GM21825 (cell line): ENCODE measurements at regions not wholly inside any gene's neighbourhood (a gene's known extent, or its start where the extent isn't known, plus 50 kb on each side); places are given as distances from the start of the nearest gene placed in this dataset.

Source experiments
- ATAC-seq: cut with Tn5 transposase; IDR thresholded peaks from one replicate; pipeline ENCODE4 v1.9.1; 2021; ENCODE audit warnings: mild to moderate bottlenecking, moderate library complexity; ENCODE audit not compliant: unreplicated experiment

GRCh38 chr2:219946529-219946928 lies 319.1 kb downstream of the SLC4A3 start:
- no peak for ATAC-seq

- ATAC-seq: no peak
Observed at GRCh38 chr2:219947575-219947974, 320.1 kb downstream of the SLC4A3 start.

DNA sequence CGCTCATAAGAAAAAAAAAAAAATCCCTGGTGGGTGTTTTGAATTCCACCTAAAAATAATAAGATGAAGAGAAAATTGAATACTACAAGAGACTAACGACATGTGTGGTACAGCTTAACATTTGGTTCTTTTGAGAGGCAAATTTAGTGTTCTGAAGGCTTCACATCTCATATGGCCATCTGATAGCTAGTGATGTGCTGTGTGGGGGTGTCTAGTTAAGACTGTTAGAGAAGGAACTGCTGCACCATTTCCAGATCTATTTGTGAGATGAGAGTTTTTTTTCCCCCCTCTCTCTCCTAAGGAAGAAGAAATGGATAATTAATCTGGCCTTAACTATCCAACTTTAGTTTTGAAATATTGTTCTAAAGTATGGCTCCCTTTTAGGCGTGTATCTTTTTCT lies 321.6 kb downstream of the SLC4A3 start:
- ATAC-seq: no peak

DNA sequence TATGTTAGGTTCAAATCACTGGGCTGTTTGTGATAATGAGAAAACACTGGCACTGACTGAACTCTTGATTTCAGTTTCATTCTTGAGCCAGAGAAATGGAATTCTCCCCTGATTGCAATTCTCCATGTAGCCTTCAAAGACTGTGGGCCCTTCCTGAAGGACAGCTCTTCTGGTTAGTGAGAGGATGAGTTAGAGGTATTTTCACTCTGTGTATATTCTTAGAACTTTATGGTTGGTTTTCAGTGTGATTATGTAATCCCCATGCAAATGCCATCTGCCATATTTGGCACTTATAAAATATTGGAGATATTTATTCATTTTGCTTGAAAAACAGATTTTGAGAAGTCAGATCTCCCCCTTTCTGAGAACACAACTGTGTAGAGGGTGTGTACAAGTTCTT lies 323.7 kb downstream of the SLC4A3 start:
- no peak for ATAC-seq

- no peak for ATAC-seq
Observed at GRCh38 chr2:219954331-219954730, 326.9 kb downstream of the SLC4A3 start.

GRCh38 chr2:219957820-219958219 lies 330.4 kb downstream of the SLC4A3 start:
- ATAC-seq: no peak

GRCh38 chr2:219958941-219959340 lies 331.5 kb downstream of the SLC4A3 start:
- no peak for ATAC-seq

DNA sequence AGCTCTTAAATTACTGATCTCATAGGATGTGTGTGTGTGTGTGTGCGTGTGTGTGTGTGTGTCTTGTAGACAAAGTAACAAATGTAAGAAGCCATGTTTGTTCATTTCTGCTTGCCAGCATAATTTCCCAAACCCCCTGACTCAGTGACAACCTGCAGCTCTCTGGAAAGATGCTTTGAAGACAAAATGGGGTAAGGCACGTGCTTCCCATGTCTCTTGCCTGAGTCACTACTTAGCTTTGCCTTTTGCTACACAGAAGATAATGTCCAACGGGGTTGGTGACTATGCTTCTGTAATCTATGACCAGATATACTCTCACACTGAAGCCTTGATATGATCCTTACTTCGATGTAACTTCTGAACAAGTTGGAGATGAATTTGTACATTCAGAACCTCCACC lies 332.0 kb downstream of the SLC4A3 start:
- ATAC-seq: no peak

DNA sequence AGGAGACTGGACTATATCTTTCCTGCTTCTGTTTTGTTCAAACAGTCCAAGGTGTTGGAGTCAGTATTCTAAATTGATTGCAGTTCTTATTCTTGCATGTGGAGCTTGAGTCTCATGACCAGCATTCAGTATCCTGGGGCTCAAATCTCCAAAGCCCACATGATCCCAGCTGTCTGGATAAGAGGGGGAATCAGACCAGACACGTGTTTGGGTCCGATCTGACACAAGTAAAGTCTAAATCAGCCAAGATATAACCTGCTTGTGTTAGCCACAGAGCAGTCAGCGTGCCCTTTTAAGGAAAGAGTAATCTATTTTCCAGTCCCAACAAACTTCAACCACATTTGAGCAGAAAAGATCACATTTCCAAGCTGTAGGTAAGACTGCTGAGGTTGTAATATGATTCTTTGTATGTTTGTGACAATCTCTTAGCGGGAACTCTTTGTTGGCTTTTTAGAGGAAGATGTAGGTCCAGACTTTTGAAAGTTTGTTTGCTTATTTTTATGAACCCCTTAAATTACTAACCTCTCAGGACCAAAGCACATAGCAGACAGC lies 334.6 kb downstream of the SLC4A3 start:
- no peak for ATAC-seq

DNA sequence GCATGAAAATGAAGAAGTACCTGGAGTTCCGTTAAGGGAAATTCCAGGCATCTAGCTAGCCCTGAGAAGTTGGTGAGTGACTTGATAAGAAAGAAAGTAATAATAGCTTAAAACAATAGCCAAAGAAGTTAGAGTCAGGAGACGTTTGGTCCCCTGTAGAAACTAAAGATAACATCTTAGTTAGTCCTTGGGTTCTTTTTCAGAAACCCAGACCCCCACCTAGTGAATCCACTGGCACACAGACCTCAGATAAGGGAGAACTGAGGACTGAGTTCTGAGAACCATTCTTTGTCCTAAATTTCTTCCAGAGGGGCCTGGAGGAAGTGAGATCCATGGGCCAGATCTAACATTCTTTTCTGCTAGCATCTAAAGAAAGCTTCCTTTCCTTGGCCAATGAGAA lies 335.4 kb downstream of the SLC4A3 start:
- no peak for ATAC-seq

DNA sequence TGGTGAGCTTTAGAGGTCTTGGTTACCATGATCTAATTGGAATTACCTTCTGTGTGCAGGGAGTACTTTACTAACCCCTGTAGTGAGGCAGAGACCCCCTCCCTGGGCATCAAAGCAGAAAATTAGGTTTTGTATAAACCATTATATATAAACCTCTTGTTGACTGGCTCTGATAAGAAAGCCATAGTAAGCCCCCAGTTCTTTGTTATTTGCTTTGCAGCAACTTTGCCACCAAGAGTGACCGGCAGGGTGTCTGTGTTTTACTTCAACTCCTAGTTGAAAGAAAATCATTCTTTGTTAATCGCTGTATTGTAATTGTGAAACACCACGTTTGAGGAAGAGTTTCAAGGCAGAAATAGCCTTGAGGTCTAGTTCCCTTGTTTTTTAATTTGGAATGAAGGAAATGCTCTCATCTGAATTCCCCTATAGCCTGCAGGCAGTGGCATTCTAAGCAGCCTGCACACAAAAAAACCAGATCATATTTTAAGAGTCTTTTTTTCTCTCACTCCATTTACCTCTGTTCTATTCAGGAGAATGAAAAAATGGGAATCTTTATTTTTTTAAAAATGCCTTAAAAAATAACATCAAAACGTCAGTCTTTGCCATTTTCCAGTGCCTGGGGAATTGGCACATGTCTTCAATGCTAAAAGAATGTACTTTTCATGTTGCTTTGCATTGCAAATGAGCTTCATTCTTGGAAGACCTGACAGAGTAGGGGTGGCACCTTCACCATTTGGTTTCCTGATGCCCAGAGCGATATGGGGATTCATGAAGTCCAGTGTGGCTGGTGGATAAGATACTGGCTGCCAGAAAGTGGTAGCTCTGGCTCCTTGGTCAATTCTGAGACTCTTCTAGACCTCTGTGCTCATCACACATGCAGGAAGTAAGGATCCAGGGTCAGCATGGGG lies 338.1 kb downstream of the SLC4A3 start:
- ATAC-seq: no peak

DNA sequence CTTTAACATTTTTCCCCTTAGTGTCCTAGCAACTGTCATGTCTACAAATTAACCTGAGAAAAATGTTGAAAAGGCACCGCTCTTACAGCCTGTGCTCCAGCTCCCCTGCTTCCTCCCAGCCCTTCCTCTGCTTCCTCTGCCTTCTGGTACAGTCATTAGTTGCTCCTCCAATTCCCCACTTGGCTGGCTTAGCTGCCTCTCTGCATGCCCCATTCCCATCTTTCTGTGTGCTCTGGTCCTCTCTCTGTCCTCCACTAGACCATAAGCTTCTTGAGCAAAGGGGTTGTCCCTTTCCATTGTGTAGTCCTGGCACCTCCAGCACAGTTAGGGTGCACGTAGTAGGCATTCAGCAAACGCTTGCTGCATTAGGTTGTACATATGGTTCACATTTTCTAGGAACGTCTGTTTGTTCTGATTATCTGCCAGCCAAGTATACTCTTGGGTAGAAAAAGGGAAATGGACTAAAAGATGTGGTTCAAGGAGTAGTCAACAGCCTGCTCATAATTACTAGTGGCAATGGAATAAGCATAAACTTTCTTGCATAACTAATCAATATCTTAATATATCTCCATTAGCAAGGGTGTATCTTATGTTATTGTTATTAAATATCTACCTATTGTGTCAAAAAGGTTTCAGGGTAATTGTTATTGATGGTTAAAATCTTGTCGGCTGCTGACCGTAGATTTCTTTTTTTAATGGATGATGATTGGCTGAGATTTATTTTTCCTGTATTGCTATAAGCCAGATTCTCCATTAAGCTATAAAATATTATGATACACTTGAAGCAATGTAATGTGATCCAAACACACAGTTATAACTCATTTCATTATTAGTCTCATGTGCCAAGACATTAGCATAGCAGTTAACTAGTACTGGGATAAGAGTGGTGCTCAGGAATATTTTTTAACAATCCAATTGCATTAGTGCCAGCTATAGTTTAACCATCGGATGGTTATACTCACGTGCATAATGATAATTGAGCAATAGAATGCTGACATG lies 340.1 kb downstream of the SLC4A3 start:
- no peak for ATAC-seq

GRCh38 chr2:219968685-219969345 lies 341.4 kb downstream of the SLC4A3 start:
- no peak for ATAC-seq

- ATAC-seq: no peak
Observed at GRCh38 chr2:219969508-219969907, 342.1 kb downstream of the SLC4A3 start.

DNA sequence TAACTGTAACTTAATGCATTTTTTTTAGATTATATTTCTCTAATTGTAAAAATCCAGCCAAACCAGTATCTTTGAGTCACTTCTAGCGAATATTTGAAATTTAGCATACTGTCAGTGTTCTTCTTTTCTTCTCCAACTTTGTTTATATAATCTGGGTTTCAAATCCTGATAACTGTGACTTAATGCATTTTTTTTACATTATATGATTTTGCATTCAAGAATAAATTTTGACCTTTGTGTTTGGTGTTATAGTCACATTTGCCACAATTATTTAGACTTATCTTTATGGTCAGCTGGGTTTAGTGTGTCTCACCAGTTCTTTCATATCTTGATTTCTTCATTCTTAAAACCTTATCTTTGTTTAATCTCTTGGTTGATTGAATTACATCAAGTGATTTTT lies 345.7 kb downstream of the SLC4A3 start:
- ATAC-seq: no peak

DNA sequence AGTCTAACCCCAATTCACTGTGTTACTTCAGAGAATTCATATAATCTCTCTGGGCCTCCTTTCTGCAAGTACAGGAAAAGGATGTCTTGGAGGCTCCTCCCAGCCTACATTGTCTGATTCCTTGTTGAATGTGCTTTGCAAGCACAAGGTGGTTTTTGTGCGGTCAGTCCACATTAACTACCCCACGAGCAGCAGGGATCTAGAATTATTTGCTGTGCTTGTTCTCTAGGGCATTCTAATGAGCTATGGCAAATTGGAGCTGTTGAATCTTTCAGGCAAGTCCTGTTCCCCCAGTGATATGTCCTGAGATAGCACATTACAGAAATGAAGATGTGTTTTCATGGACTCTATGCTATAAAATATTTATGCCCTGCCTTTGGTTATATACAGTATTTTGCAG lies 349.4 kb downstream of the SLC4A3 start:
- no peak for ATAC-seq

DNA sequence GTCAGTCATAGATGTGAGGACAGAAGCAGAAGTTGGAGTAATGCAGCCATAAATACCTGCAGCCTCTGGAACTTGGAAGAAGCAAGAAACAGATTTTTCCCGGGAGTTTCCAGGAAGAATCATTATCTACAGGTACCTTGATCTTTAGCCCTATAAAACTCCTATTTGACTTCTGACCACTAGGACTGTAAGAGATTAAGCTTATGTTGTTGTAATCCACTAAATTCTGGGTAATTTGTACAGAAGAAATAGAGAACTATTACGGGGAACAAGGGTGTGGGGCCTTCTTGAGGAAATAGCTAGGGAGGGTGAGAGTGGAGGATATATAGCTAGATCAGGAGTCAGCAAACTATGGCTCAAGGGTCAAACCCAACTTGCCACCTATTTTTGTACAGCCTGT lies 353.2 kb downstream of the SLC4A3 start:
- no peak for ATAC-seq

- ATAC-seq: no peak
Observed at GRCh38 chr2:219983836-219984235, 356.4 kb downstream of the SLC4A3 start.

GRCh38 chr2:219985017-219985416 lies 357.6 kb downstream of the SLC4A3 start:
- no peak for ATAC-seq

DNA sequence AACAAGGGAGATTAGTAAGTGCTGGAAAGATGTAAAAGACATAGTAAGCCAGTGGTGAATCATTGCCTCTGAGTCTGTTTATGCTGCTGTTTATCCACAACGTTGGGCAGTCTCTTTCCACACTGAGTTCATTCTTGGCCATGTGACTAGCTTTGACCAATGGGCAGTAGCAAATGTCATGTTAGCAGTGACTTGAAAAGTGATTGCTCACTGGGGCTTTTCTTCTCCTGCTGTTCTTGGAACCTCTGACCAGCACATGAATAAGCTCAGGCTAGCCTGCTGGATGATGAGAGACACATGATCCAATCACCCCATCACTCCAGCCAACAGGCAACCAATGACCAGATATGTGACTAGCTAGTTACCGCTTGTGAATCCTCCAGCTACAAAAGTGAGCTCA lies 360.4 kb downstream of the SLC4A3 start:
- no peak for ATAC-seq

DNA sequence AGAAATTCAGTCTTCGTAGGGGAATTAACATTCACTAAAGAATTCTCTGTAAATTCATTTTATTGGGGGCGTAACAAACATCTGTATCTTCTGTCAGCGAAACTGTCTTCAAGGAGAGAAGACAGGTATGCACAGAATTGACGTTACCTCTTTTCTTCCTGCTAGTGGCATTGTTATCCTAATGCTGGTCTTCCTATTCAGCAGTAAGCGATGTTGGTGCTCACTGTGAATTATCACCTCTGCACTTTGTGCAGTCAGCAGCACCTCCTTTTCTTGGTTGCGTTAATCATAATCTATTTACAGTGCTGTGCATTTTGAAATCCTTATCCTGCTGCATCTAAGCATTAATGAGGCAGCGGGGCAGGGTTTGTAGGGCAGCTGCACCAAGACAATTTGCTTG lies 362.3 kb downstream of the SLC4A3 start:
- ATAC-seq: no peak
